ENCODE measurements at regions not wholly inside any gene's neighbourhood (a gene's known extent, or its start where the extent isn't known, plus 50 kb on each side); places are given as distances from the start of the nearest gene placed in this dataset.

DNA sequence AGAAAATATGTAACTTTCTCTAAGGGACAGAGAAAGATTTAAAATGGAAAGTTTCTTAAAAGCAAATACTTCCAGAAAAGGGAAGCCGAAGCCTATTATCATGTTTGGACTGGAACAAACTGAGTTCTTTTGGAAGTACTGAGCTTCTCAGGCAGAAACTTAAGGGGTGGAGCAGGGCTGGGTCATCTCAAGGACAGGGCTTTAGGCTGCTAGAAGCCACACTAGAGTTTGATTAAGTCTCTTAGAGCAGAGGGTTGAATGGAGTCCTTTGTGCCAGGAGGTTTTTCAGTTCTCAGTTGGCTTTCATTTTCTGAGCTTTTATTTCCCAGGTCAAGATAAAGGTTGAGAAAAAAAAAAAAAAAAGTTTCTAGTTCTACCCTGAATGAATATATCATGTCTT, 432.7 kb downstream of the SLITRK5 start:
- FAIRE-seq, result no peak

DNA sequence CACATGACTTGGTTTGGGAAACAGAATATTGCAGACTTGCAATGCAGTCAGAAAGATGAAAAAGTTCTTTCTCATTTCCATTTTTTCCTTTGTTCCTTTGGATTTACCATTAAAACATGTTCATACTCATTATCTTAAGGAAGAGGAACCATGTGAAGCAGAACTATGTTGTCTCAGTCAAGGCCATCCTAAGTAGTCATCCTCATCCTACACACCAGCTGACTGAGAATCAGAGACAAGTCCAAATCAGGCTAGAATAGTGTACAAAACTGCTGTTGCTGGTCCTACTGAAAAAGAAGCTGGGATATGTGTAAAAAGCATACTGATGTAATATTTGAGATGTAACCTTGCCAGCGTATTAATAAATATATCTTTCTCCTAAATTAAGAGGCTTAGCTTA, 433.4 kb downstream of the SLITRK5 start:
- no peak for FAIRE-seq

DNA sequence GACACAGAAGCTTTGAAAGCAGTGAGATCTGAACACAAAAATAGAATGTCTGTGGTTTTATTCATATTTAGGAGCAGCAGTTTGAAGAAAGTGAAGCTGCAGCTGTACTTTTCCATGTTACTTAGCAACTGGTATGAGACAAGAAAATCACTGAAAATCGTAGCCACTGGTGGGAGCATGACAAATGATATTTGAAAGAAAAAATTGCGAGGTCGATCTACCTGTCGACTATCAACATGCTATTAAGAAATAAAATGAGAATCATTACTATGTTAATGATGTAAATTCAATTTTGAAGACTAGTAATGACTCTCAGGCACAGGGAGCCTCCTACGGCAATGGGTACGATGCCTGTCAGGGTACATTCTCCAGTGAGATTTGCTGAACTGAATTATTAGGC, 436.4 kb downstream of the SLITRK5 start:
- no peak for FAIRE-seq

DNA sequence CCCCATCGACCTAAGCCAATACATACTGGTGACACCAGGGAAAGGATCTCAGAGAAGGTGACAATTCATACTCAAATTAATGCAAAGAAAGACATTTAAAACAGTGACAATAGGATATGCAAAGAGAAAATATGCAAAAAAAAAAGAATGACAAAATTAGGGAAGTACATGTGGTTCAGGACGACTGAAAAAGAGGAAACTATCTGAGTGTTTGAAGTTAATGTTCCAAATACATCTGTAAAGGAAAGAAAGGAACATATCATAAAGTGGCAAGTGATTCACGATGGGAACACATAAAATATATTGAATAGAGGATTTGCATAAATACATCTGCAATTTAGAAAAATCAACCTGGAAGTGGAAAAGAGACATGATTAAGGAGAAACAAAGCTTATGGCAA, 441.4 kb downstream of the SLITRK5 start:
- FAIRE-seq, result no peak

DNA sequence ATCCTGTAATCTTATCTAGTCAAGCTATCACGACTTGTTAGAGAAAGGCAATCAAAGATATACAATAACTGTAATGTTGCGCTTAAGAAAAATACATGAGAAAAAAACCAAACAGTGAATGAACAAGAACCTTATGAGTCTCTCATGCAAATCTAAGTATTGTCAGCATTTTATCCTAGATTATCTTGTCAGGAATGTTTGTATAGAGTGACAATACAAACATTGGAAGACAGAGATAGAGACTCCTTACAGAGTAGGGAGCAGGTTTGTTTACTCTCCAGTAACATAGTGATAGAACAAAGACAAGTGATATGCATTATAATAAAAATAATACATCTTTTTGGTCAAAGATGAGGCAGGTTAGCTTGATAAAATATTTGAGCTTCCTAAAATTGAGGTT, 444.8 kb downstream of the SLITRK5 start:
- no peak for FAIRE-seq

DNA sequence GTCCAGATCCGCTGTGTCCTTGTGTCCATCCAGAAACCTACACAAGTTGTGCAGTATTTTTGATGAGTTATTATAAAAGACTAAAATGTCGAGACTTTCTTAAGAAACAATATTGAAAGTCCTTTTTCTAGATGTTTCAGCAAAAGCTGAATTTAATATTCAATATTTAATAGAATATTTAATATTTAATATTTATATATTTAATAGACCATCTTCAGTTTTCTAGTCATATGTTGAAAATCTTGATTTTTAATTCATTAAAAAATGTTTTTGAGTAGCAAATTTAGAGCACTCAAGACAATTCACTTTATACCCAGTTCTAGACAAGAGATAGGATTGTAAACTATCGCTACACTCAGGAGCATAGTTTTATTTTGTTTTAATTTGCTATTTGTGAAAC, 447.8 kb downstream of the SLITRK5 start:
- no peak for FAIRE-seq

DNA sequence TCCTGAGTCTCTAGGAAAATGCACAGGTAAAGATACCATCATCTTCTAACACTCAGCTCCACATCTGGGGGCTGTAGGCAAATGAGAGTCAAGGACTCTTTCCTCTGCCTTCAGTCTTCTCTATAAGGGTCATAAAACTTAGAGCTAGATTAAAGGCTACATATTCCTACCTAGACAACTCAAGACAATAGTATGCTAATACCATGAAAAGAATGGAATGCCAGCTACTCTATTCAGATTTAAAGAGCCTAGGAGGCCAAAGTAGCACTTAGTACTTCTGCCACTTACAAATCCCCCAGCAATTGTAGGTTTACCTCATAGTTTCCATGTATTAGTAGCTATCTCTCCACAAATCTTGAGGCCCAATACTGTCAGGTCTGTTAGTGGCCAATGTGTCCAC, 453.0 kb downstream of the SLITRK5 start:
- FAIRE-seq, result no peak

DNA sequence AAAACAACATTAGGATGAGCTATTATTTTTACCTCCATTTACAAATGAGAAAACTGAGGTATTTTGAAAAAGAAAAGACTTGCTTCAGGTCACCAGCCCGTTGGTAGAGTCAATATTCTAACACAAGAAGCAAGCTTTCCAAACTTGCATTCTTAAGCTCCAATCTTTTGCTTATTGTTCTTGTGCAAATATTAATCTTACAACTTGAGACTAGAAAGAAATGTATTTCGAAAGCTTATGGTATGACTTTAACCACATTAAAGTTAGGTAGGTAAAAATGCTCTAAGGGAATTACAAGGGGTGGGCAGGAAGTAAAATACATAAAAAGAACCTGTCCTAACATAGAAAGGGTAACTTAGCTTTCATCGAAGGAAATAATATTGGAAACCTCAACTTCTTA, 453.9 kb downstream of the SLITRK5 start:
- FAIRE-seq, result no peak

DNA sequence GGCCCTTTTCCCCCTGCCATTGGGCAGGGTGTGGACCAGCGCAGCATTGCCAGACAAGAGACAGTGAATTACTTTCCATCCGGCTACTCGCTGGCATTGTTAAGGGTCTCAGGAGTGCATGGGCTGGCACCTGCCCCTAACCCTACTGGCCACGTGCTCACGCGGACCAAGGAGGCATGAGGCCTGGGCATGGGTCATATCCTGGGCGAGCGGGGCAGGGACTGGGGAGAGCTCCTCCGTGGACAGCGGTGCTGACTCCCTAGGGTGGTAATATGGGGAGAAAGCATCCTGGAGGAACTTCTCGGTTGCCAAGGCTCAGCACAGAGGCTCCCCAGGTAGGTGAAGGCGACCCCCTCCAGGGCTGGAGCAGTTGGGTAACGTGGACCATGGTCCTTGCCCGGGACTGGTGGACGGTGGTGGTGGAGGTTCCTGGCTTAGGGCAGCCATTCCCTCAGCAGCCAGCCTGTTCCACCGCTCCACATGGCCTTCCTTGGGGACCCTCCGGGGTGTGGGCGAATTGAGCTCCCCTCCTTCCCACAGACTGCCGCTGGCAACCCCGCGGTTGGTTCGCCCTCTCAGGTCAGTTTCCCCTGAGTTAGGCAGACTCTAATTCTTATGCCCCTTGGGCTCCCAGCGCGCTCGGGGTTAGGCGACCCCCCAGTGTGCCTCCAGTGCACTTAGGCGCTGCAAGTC, 465.1 kb downstream of the SLITRK5 start:
- FAIRE-seq, result no peak

DNA sequence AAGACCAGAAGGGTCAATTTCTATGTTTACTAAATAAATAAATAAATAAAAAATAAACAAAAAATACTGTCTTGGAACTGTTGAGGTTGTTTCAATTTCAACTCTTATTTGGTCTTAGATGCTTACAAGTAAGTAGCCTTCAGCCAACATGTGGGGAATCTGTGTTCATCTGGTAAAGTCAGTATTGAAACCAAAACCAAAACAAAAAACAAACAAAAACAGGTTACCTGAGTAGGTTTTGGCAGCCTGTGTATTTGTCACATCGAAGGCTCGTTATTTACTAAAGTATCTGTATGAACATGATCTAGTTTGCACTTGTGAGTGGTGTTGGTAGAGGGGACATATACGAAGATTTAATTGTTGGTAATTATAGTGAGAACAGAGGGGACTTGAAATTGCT, 471.5 kb downstream of the SLITRK5 start:
- FAIRE-seq, result no peak

DNA sequence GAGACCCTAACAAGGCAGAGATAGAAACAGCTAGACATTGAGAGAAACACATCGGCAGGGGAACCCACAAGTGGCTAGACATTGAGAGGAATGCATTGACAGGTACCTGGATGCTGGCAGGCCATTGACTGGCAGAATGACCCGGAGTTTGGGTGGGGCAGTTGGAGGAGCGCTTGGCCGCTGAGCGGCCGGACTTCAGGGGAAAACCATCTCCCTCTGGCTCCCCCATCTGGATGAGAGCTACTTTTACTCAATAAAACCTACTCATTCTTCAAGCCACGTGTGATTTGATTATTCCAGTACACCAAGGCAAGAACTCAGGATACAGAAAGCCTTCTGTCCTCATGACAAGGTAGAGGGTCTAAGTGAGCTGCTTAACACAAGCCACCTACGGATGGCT, 473.4 kb downstream of the SLITRK5 start:
- no peak for FAIRE-seq

DNA sequence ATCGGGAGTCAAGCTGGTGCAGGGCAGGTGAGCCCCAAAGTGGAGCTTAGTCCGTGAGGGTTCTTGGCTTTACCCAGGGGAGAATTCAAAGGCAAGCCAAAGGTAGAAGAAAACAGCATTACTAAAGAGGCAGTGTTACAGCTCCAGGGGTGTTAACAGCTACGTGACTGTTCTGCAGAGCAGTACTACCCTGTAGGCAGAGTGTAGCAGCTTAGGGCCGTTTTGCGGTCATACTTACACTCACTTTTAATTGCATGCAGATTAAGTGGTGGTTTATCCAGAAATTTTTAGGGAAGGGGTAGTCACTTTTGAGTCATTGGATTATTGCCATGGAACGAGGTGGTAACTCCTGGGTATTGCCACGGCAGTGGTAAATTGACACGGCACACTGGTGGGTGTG, 482.2 kb downstream of the SLITRK5 start:
- FAIRE-seq, result no peak

DNA sequence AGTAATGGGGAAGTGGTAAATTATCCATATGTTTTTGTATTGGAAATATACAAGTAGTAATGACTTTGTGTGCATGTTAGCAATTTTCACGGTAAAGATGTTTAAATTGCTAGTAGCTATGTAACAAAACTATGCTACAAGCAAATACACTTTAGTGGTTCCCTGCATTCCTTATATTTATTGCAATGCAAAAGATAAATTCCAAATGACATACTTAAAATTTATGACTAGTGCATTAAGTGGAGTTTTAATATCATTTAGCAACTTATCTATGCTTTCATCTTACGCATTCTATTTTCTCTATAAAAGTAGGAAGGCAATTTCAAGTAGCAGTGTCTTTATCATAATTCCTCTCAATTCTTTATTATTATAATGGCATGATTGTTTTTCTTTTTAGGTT, 482.8 kb downstream of the SLITRK5 start:
- FAIRE-seq, result no peak

DNA sequence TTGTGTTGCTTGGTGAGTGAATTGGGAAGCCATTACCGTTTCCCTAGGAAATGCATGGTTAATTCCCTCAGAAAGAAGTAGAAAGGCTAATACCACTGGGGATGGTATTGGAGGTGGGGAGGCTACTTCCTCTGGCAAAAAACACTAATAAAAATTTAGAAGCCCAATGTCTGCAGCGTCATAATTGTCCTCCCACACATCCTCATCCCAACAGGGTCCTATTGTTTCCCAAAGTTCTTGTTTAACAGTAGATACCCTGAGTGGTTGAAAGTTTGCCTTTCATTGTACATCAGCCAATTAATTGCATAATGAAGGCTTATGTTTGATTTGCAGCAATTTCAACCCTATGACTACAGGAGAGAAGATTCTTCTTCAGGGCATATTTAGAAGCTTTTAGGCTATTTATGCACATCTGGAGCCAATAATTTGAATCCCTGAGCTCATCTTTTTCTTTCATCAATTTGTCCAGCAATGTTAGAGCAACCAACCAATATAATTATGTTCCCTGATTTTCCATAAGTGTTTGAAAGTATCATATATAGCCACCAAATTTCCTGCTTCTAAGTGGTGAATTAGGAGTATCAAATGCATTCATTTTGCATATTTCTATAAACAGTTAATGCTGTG, 491.0 kb downstream of the SLITRK5 start:
- no peak for FAIRE-seq

DNA sequence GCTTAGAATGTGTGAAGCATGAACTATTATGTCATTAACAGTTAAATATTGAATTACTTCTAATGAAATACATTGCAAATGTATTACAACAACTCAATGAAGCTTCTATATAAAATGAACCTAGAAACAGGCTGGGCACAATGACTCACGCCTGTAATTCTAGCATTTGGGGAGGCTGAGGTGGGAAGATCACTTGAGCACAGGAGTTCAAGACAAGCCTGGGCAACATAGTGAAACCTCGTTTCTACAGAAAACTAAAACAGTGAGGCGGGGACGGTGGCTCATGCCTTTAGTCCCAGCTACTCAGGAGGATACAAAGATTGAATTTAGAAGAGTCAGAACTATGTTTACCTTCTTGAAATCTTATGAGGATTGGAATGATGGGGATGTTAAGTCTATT, 505.1 kb downstream of the SLITRK5 start:
- no peak for FAIRE-seq

DNA sequence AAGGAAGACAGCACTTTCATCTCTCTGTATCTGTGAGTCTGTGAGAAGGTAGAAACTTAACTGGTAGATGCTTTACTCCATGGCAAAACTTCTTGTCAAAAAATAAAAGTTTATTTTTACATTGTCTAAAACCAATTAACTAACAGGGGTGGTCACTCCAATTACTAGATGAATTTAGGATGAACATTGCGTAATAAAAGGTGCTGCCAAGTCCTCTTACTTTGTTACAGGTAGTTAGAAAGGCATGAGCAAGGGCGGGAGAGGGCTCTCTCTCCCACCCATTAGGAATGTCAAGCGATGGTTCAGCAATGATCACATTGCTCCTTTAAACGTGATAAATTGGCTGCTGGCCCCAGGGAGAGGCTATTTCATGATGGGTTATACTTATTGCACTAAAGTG, 512.3 kb downstream of the SLITRK5 start:
- no peak for FAIRE-seq

DNA sequence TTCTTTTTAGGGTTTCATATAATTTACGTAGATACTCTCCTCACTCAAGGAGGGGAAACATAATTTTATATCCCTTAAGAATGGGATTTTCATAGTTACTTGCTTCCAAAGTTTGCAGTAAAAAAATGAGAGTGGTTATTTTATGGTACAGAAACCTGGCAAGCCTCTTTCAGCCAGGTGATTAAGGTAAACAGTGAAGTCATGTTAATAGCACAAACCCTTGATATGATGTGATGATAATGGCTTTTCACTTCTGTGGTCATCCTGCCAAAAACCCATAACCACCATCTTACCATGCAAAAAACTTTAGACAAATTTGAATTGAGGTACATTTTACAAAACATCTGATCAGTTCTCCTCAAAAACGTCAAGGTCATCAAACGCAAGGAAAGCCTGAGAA, 517.8 kb downstream of the SLITRK5 start:
- FAIRE-seq, result no peak

DNA sequence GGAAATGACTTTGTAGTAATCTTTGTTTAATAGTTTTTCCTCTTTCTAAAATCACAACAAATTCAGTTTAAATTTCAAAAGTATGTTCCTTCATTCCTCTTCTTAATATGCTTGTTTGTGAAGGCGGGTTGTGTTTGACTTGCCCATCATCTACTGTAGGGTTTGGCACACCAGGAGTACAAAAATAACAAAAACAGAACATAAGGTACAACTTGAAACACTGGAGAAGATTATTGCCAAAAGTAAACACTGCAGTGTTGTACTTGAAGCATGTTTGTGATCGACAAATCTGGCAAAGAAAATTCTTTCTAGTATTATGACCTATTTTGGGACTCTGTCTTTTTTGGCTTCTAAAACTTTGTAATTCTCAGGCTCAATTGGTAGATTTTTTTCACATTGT, 518.6 kb downstream of the SLITRK5 start:
- no peak for FAIRE-seq

DNA sequence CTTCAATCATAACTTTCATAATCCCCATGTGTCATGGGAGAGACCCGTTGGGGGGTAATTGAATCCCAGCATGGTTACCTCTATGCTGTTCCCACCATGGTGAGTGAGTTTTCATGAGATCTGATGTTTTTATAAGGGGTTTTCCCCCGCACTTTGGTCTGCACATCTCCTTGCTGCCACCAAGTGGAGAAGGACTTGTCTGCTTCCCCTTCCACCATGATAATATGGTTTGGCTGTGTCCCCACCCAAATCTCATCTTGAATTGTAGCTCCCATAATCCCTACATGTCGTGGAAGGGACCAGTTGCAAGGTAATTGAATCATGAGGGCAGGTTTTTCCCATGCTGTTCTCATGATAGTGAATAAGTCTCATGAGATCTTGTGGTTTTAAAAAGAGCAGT, 524.9 kb downstream of the SLITRK5 start:
- no peak for FAIRE-seq

DNA sequence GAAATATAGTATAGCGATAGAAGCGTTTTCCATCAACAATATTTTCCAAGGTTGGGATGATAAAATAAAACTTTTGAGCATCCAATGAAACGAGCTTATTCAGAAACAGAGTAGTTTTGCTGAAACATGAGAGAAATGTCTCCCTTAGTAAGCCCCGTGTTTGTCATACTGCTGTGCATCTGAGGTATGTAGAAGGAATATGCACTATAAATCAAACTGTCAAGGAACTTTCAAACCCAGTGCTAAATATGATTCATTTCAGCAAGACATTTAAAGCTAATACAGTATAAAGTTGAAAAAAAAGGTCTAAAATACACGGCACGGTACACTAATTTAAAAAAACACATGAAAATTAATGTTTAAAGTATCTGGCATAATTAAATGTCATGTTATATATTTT, 546.2 kb downstream of the SLITRK5 start:
- FAIRE-seq, result no peak

DNA sequence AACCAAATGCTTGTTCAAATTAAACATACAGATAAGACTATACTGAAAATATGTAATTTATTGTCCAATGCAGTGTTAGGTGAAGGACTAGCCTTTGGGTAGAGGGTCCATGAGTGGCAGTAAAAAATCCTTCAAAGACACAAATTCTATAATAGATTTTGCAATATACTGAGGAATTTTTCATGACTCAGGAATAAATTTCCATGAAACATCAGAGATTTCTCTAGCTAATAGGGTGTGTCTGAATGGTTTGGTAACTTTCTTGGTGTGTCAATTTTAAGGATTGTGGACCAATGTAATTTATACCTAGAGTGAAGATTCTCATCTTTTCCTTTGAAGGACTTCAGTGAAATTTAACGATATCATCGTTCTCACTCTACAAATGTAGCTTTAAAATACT, 546.7 kb downstream of the SLITRK5 start:
- FAIRE-seq, result no peak

DNA sequence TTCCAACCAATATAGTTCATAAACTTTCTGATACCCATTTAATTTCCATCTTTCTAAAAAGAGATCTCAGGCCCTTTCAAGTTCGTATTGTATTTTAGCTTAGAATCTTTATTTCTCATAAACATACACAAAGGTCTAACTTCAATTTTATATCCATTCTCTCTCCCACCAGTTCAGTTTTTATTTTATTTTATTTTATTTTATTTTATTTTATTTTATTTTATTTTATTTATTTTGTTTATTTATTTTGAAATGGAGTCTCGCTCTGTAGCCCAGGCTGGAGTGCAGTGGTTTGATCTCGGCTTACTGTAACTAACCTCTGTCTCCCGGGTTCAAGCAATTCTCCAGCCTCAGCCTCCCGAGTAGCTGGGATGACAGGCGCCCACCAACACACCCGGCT, 552.8 kb downstream of the SLITRK5 start:
- no peak for FAIRE-seq

DNA sequence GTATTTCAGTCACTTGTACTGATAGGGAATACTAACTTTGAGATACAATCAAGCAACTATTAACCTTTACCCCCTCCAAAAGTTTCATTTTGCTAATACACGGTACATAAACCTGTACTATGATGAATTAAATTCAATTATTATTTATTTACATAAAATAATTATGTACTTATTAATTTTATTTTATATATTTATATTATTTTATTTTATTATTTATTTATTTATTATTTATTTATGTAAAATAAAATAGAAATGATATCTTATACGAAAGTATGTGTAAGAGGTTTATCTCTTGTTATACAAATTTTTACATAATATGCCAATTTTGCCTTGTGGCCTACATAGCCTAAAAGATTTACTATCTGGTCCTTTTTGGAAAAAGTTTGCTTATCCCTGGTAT, 564.3 kb downstream of the SLITRK5 start:
- peak; percentile 87 for FAIRE-seq

DNA sequence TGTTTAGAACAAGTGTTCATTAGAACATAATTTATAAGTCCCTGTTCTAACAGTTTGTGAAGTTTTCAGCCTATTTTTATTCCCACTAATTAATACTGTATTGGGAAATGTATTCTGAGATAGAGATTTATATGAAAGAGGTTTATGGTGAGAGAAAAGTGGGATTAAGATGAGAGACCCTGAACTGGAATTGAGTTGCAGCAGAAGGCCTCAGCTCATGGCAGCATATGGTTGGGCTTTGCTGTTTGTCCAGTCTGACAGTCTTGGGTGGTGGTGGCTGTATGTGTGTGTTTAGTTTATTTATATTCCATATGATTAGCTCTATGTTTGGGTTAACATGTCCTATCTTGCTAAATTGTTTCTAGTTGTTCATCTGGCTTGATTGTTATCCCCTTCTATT, 575.1 kb downstream of the SLITRK5 start:
- no peak for FAIRE-seq

DNA sequence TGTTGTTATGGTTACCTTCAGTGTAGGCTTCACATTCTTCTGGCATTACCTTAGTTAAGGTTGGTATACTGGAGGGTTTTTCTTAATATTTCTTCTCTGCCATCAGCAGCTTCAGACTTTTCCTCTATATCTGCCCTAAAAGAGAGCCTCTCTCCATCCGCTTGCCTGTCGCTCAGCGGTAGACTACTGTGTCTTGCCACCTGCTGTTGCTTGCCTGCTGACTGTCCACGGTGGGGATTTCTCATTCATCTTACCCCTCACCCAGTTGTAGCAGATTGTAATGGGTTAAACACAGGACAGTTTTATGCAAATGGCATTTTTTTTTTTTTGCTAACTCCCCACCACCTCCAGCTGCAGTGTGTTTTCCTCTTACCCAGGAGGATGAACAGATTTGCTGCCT, 577.2 kb downstream of the SLITRK5 start:
- FAIRE-seq, result no peak
